ENCODE measurements at regions not wholly inside any gene's neighbourhood (a gene's known extent, or its start where the extent isn't known, plus 50 kb on each side); places are given as distances from the start of the nearest gene placed in this dataset.
"Not testable (repeated sequence)": the region's sequence is repeated elsewhere in the genome, so short reads cannot be mapped to it uniquely, and the experiment has no call there.

GRCh38 chr6:65984089-65984488 is 277.1 kb upstream of the EYS start:
- DNase-seq (ENCODE audit: low read depth) = no peak
- no peak for TF ChIP-seq CTCF (conservative IDR thresholded peaks at IDR 0.05; ENCODE audit: control insufficient read depth, insufficient read depth, low read depth, low read length)
- no peak overlapping the region for H3K4me3 ChIP-seq (ENCODE audit: control insufficient read depth, low read depth, low read length)

- H3K4me3 ChIP-seq (ENCODE audit: control insufficient read depth, low read depth, low read length) = no peak overlapping the region
- peak; percentile 64 for DNase-seq (ENCODE audit: low read depth)
- no peak for TF ChIP-seq CTCF (conservative IDR thresholded peaks at IDR 0.05; ENCODE audit: control insufficient read depth, insufficient read depth, low read depth, low read length)
Measured at GRCh38 chr6:65979120-65979519, 272.1 kb upstream of the EYS start.

- DNase-seq (ENCODE audit: low read depth); H3K4me3 ChIP-seq (ENCODE audit: control insufficient read depth, low read depth, low read length): not testable (repeated sequence)
Measured at GRCh38 chr6:65971252-65971651, 264.2 kb upstream of the EYS start.

- TF ChIP-seq CTCF (conservative IDR thresholded peaks at IDR 0.05; ENCODE audit: control insufficient read depth, insufficient read depth, low read depth, low read length) = no peak
- no peak overlapping the region for H3K4me3 ChIP-seq (ENCODE audit: control insufficient read depth, low read depth, low read length)
Measured at GRCh38 chr6:65964261-65964660, 257.2 kb upstream of the EYS start.

GRCh38 chr6:65955034-65955433 is 248.0 kb upstream of the EYS start:
- H3K4me3 ChIP-seq (ENCODE audit: control insufficient read depth, low read depth, low read length) = no peak overlapping the region
- TF ChIP-seq CTCF (conservative IDR thresholded peaks at IDR 0.05; ENCODE audit: control insufficient read depth, insufficient read depth, low read depth, low read length) = no peak
- no peak for DNase-seq (ENCODE audit: low read depth)

More at GRCh38 chr6:65964261-65964660, 257.2 kb upstream of the EYS start:
- no peak for DNase-seq (ENCODE audit: low read depth)

GRCh38 chr6:65948062-65948461 is 241.0 kb upstream of the EYS start:
- TF ChIP-seq CTCF (conservative IDR thresholded peaks at IDR 0.05; ENCODE audit: control insufficient read depth, insufficient read depth, low read depth, low read length) = no peak
- no peak for DNase-seq (ENCODE audit: low read depth)
- H3K4me3 ChIP-seq (ENCODE audit: control insufficient read depth, low read depth, low read length) = no peak overlapping the region

GRCh38 chr6:65943548-65943947 is 236.5 kb upstream of the EYS start:
- DNase-seq (ENCODE audit: low read depth) = no peak
- no peak for TF ChIP-seq CTCF (conservative IDR thresholded peaks at IDR 0.05; ENCODE audit: control insufficient read depth, insufficient read depth, low read depth, low read length)
- H3K4me3 ChIP-seq (ENCODE audit: control insufficient read depth, low read depth, low read length) = no peak overlapping the region
